HepG2 (cell line): ENCODE measurements at regions not wholly inside any gene's neighbourhood (a gene's known extent, or its start where the extent isn't known, plus 50 kb on each side); places are given as distances from the start of the nearest gene placed in this dataset.

ENCODE experiments used
- ATAC-seq: fragments of 200-7000 bp; cut with Tn5 transposase; 3 replicates; pipeline ENCODE4 v1.9.1; 2020; ENCODE audit warnings: mild to moderate bottlenecking, moderate library complexity
- BruUV-seq: library from RNA; stranded (reverse); fragments of 400-500 nt; replicated peaks from 2 replicates; lab custom pipeline; 2021; lab: Mats Ljungman, UMichigan
- CTCF ChIA-PET: fragments of 300-600 bp; formaldehyde crosslinking; extraction: SDS; loops from one replicate; lab custom pipeline; 2021; ENCODE audit warnings: low total read pairs, inconsistent platforms, low intra/inter-chr PET ratio; lab: Yijun Ruan, JAX
- POLR2A ChIA-PET: fragments of 350-600 bp; sonication (Branson Sonifier 250); formaldehyde crosslinking; loops from one replicate; lab custom pipeline; 2020; ENCODE audit warnings: antibody characterized with exemption, inconsistent platforms; lab: Yijun Ruan, JAX
- DNase-seq: peaks from one replicate; pipeline ENCODE4 v3.0.0-alpha.2; 2015; ENCODE audit warnings: low spot score
- FAIRE-seq: peaks from 3 replicates; lab custom pipeline; 2011; peaks lifted over from hg19 to GRCh38; lab: Jason Lieb, UNC
- H2AFZ ChIP-seq: one replicate; pipeline ENCODE4 v1.6.1; 2011; ENCODE audit warnings: low read length, inconsistent platforms
- H3K27ac ChIP-seq: fragments of 300-600 bp; 3 replicates; pipeline ENCODE4 v1.8.0; 2011; ENCODE audit warnings: mixed run types, mild to moderate bottlenecking, mixed read lengths, low read length, inconsistent platforms; ENCODE audit not compliant: insufficient read depth; ENCODE audit errors: extremely low read length
- H3K27me3 ChIP-seq, 2 experiments: fragments of 200-600 bp in 1 of 2; 2 replicates in 1 of 2; 3 replicates in 1 of 2; pipeline versions ENCODE4 v1.6.0 to v1.8.0; 2011; ENCODE audit warnings: low read length in 2 of 2, mild to moderate bottlenecking in 2 of 2, moderate library complexity in 2 of 2, inconsistent platforms in 1 of 2; ENCODE audit not compliant: insufficient read depth in 2 of 2, control insufficient read depth in 1 of 2
- H3K36me3 ChIP-seq, 2 experiments: fragments of 200-600 bp in 1 of 2; replicated peaks in 1 of 2; 2 replicates in 1 of 2; 3 replicates in 1 of 2; pipeline versions ENCODE4 v1.5.1 to v1.8.0; 2011; ENCODE audit warnings: low read length in 2 of 2, inconsistent platforms in 1 of 2; ENCODE audit not compliant: insufficient read depth in 2 of 2, control insufficient read depth in 1 of 2
- H3K4me1 ChIP-seq: 2 replicates; pipeline ENCODE4 v1.5.1; 2012; ENCODE audit warnings: low read length, inconsistent platforms; ENCODE audit not compliant: insufficient read depth
- H3K4me2 ChIP-seq: 2 replicates; pipeline ENCODE4 v1.6.0; 2011; ENCODE audit warnings: low read depth, low read length, inconsistent platforms
- H3K4me3 ChIP-seq, 3 experiments: fragments of 200-600 bp in 1 of 3; sonication (generic), shearing (Covaris generic) in 1 of 3; replicated peaks in 1 of 3; 2 replicates each; pipeline ENCODE4 v1.5.1; 2011 to 2016; ENCODE audit warnings: low read length in 3 of 3, inconsistent platforms in 2 of 3, low read depth in 2 of 3, mild to moderate bottlenecking in 2 of 3, control low read depth in 1 of 3, mixed read lengths in 1 of 3; ENCODE audit not compliant: insufficient read depth in 1 of 3
- H3K79me2 ChIP-seq: one replicate; pipeline ENCODE4 v1.6.1; 2011; ENCODE audit warnings: low read length, inconsistent platforms; ENCODE audit not compliant: insufficient read depth
- H3K9ac ChIP-seq: 2 replicates; pipeline ENCODE4 v1.6.0; 2011; ENCODE audit warnings: mild to moderate bottlenecking, low read depth, low read length, inconsistent platforms; ENCODE audit not compliant: insufficient read depth
- H3K9me3 ChIP-seq: 2 replicates; pipeline ENCODE4 v1.5.1; 2012; ENCODE audit warnings: mild to moderate bottlenecking, low read length
- H4K20me1 ChIP-seq: 2 replicates; pipeline ENCODE4 v1.6.0; 2011; ENCODE audit warnings: inconsistent platforms, mild to moderate bottlenecking, low read length, moderate library complexity; ENCODE audit not compliant: insufficient read depth
- ARID4A ChIP-seq: sonication (generic); formaldehyde crosslinking; IDR thresholded peaks from 2 replicates; pipeline ENCODE4 v1.5.0; 2020; ENCODE audit warnings: mild to moderate bottlenecking, missing genetic modification reagents, borderline replicate concordance
- EEA1 ChIP-seq: sonication (generic); formaldehyde crosslinking; IDR thresholded peaks from 2 replicates; pipeline ENCODE4 v1.5.1; 2020; ENCODE audit warnings: mild to moderate bottlenecking, missing genetic modification reagents, borderline replicate concordance
- FOXK2 ChIP-seq: fragments of 450-650 bp; IDR thresholded peaks from 2 replicates; pipeline ENCODE4 v1.6.1; 2016
- KAT2B ChIP-seq: fragments of 150-350 bp; IDR thresholded peaks from 2 replicates; pipeline ENCODE4 v1.6.1; 2014; ENCODE audit warnings: low read depth, low read length, borderline replicate concordance
- KLF15 ChIP-seq: sonication (generic); formaldehyde crosslinking; IDR thresholded peaks from 2 replicates; pipeline ENCODE4 v1.8.1; 2023; ENCODE audit warnings: borderline replicate concordance, mild to moderate bottlenecking, inconsistent platforms, missing genetic modification reagents, mixed read lengths
- MAFF ChIP-seq: IDR thresholded peaks from 2 replicates; pipeline ENCODE4 v1.6.1; 2011; ENCODE audit warnings: low read depth, low read length, improper control_type of control experiment
- MAFK ChIP-seq, 2 experiments: IDR thresholded peaks in 1 of 2; conservative IDR thresholded peaks in 1 of 2; 2 replicates each; pipeline ENCODE4 v1.6.1; 2011; ENCODE audit warnings: improper control_type of control experiment in 2 of 2, low read length in 2 of 2
- PCBP1 ChIP-seq: fragments of 200-400 bp; formaldehyde crosslinking; IDR thresholded peaks from 2 replicates; pipeline ENCODE4 v1.6.1; 2017; ENCODE audit warnings: mild to moderate bottlenecking, low read depth, low read length, borderline replicate concordance
- RBFOX2 ChIP-seq: fragments of 200-400 bp; formaldehyde crosslinking; IDR thresholded peaks from 2 replicates; pipeline ENCODE4 v1.6.1; 2017; ENCODE audit warnings: low read depth, mild to moderate bottlenecking, low read length
- TCF12 ChIP-seq, 2 experiments: fragments of 450-650 bp in 1 of 2; sonication (generic) in 1 of 2; formaldehyde crosslinking in 1 of 2; IDR thresholded peaks; 2 replicates each; pipeline versions ENCODE4 v1.6.1 to v1.8.0; 2017 to 2022; ENCODE audit warnings: antibody characterized with exemption in 1 of 2, mild to moderate bottlenecking in 1 of 2, missing genetic modification reagents in 1 of 2, moderate library complexity in 1 of 2
- ZNF780A ChIP-seq: sonication (generic); formaldehyde crosslinking; IDR thresholded peaks from 2 replicates; pipeline ENCODE4 v1.8.0; 2022; ENCODE audit warnings: mild to moderate bottlenecking, missing genetic modification reagents, moderate library complexity
- WGBS: methylation state at CpG from one replicate; pipeline ENCODE4 v1.1.6; 2017; ENCODE audit warnings: low lambda C conversion rate; 5-methylcytosine and 5-hydroxymethylcytosine counted together
- in situ Hi-C: cut with HindIII; loops from 2 replicates; pipeline ENCODE4 v1.10.0; 2017; ENCODE audit warnings: low pct_unique_long_range_greater_than_20kb; ENCODE audit not compliant: extremely low pct_ligation_motif_present
- intact Hi-C: fragments of 100-400 bp; cut with micrococcal nuclease; formaldehyde crosslinking; loops from one replicate; pipeline ENCODE4 v1.10.0; 2022; ENCODE audit not compliant: unreplicated experiment

- TF ChIP-seq ARID4A (CRISPR knock-in tag) = no peak
- TF ChIP-seq RBFOX2 = no peak
- no peak for TF ChIP-seq KAT2B
- no peak for TF ChIP-seq ZNF780A (CRISPR knock-in tag)
- no peak for TF ChIP-seq KLF15 (CRISPR knock-in tag)
- TF ChIP-seq FOXK2 = no peak
- TF ChIP-seq TCF12 (IDR thresholded peaks at IDR 0.05) = no peak
- no peak for TF ChIP-seq TCF12 (CRISPR knock-in tag; IDR thresholded peaks at IDR 0.05)
- TF ChIP-seq EEA1 (CRISPR knock-in tag) = no peak
These were observed 214.1 kb downstream of the NECTIN3 start (continued) for GRCh38 chr3:111285694-111286093.

- ChIA-PET CTCF (no interaction called here), POLR2A (no interaction called here)
- ATAC-seq (no peak), FAIRE-seq (no peak), DNase-seq (no peak)
- no peak overlapping the region for H3K9ac ChIP-seq
- BruUV-seq = no TSS peak
- no peaks in the 10 kb centered on the region for H4K20me1 ChIP-seq
- no peaks in the 10 kb centered on the region for H3K79me2 ChIP-seq
- H3K4me1 ChIP-seq = no peaks in the 10 kb centered on the region
- H2AFZ ChIP-seq = no peak overlapping the region
- H3K9me3 ChIP-seq = no peaks in the 10 kb centered on the region
- no peaks in the 10 kb centered on the region for H3K27me3 ChIP-seq
- H3K36me3 ChIP-seq = no peaks in the 10 kb centered on the region
- intact Hi-C loops = no loop called here
- in situ Hi-C loops = no loop called here
- H3K4me2 ChIP-seq = no peak overlapping the region
- no peak overlapping the region for H3K4me3 ChIP-seq
- 20% methylated on average over 2 of the region's 2 CpGs for WGBS
- TF ChIP-seq PCBP1 (no peak), MAFK (conservative IDR thresholded peaks at IDR 0.05 in 1 of 2, IDR thresholded peaks at IDR 0.05 in 1 of 2; ENCODE audit: low read length in 2 of 2) (peak; percentile 94 to 98), KLF15 (CRISPR knock-in tag) (no peak), MAFF (peak; percentile 96)
- H3K27ac ChIP-seq = no peak overlapping the region
These were observed 215.1 kb downstream of the NECTIN3 start for GRCh38 chr3:111286746-111287145.
